Muscle of leg (tissue), 3 donors: ENCODE measurements at regions not wholly inside any gene's neighbourhood (a gene's known extent, or its start where the extent isn't known, plus 50 kb on each side); places are given as distances from the start of the nearest gene placed in this dataset.
"Not testable (repeated sequence)": the region's sequence is repeated elsewhere in the genome, so short reads cannot be mapped to it uniquely, and the experiment has no call there.

Experiments
- DNase-seq: peaks from one replicate; pipeline ENCODE4 v3.0.0; 2013
- H3K27ac ChIP-seq: one replicate; pipeline ENCODE4 v1.5.1; 2013; ENCODE audit warnings: mild to moderate bottlenecking, low read length, control low read depth
- H3K27me3 ChIP-seq: one replicate; pipeline ENCODE4 v1.6.1; 2013; ENCODE audit warnings: low read length; ENCODE audit not compliant: control insufficient read depth, insufficient read depth
- H3K36me3 ChIP-seq: one replicate; pipeline ENCODE4 v1.6.1; 2013; ENCODE audit warnings: low read length; ENCODE audit not compliant: control insufficient read depth, insufficient read depth
- H3K4me1 ChIP-seq: one replicate; pipeline ENCODE4 v1.6.1; 2013; ENCODE audit warnings: low read length; ENCODE audit not compliant: control insufficient read depth, insufficient read depth
- H3K4me3 ChIP-seq: one replicate; pipeline ENCODE4 v1.5.1; 2013; ENCODE audit warnings: low read length, control low read depth
- H3K9me3 ChIP-seq: replicated peaks from 2 replicates; pipeline ENCODE4 v1.6.1; 2013; ENCODE audit warnings: low read depth, low read length; ENCODE audit not compliant: control insufficient read depth
- WGBS: methylation state at CpG from one replicate; pipeline ENCODE4 v1.1.5; 2013; ENCODE audit warnings: missing lambda C conversion rate; ENCODE audit not compliant: insufficient coverage; 5-methylcytosine and 5-hydroxymethylcytosine counted together

DNA sequence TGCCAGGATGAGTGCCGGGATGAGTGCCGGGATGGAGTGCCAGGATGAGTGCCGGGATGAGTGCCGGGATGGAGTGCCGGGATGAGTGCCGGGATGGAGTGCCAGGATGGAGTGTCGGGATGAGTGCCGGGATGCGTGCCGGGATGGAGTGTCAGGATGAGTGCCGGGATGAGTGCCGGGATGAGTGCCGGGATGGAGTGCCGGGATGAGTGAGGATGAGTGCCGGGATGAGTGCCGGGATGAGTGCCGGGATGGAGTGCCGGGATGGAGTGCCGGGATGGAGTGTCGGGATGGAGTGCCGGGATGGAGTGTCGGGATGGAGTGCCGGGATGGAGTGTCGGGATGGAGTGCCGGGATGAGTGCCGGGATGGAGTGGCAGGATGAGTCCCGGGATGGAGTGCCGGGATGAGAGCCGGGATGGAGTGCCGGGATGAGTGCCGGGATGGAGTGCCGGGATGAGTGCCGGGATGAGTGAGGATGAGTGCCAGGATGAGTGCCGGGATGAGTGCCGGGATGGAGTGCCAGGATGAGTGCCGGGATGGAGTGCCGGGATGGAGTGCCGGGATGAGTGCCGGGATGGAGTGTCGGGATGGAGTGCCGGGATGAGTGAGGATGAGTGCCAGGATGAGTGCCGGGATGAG is 52.1 kb upstream of the HELT start:
- not testable (repeated sequence) for H3K27ac ChIP-seq, H3K9me3 ChIP-seq, H3K36me3 ChIP-seq, DNase-seq, H3K27me3 ChIP-seq, H3K4me1 ChIP-seq, H3K4me3 ChIP-seq
- WGBS, result 100% methylated on average over 2 of the region's 42 CpGs

DNA sequence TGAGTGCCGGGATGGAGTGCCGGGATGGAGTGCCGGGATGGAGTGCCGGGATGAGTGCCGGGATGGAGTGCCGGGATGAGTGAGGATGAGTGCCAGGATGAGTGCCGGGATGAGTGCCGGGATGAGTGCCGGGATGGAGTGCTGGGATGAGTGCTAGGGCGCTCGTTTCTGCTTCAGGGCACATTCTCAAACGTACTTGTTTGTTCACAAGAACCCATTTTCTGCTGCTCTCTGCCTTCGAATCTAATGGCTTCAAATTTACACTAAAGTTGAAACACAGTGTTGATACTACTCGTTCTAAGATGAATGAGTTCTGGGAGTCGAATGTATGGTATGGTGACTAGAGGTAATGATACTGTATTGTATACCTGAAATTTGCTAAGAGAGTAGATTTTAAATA is 50.6 kb upstream of the HELT start:
- H3K27ac ChIP-seq, H3K36me3 ChIP-seq, H3K4me1 ChIP-seq, DNase-seq, H3K27me3 ChIP-seq, H3K4me3 ChIP-seq, H3K9me3 ChIP-seq: not testable (repeated sequence)
- 94% methylated on average over 6 of the region's 15 CpGs for WGBS

DNA sequence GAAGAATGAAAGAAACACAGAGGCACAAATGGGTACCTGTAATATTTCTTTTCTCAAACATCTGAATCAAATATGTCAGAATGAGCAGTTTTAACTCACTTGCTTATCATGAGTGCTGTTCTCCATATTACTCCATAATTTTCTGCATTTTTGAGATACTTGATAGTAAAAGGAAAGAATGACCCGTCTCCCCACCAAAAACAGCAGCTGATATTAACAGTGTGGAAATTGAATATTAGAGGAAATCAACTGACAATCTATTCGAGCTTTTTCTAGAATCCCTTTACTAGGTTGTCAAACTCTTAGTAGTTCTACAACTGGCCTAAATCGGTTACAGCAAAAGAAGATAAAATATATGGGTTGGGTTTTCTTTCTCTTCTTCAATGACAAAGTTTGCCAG is 49.9 kb upstream of the HELT start:
- H3K36me3 ChIP-seq, result no peaks in the 10 kb centered on the region
- DNase-seq, result no peak
- no peak overlapping the region for H3K4me3 ChIP-seq
- no CpG with 5 or more reads among the region's 3 CpGs for WGBS
- H3K9me3 ChIP-seq, result peaks cover 4% of the 10 kb centered on the region
- no peak overlapping the region for H3K27ac ChIP-seq
- H3K27me3 ChIP-seq, result no peaks in the 10 kb centered on the region
- H3K4me1 ChIP-seq, result no peaks in the 10 kb centered on the region
